ENCODE measurements at regions not wholly inside any gene's neighbourhood (a gene's known extent, or its start where the extent isn't known, plus 50 kb on each side); places are given as distances from the start of the nearest gene placed in this dataset.

GRCh38 chr2:126783341-126783740 is 115.3 kb upstream of the TEX51 start:
- TF ChIP-seq CTCF (IDR thresholded peaks at IDR 0.05; ENCODE audit: insufficient read depth, low read length) = no peak
- no peak for TF ChIP-seq POLR2AphosphoS5 (IDR thresholded peaks at IDR 0.05; ENCODE audit: low read depth)
- no peak for TF ChIP-seq GABPA (IDR thresholded peaks at IDR 0.05; ENCODE audit: low read depth)
- TF ChIP-seq SPI1 (IDR thresholded peaks at IDR 0.05; ENCODE audit: borderline replicate concordance, low read depth) = no peak
